Adrenal gland (tissue), 5 donors: ENCODE measurements at regions not wholly inside any gene's neighbourhood (a gene's known extent, or its start where the extent isn't known, plus 50 kb on each side); places are given as distances from the start of the nearest gene placed in this dataset.

Experiments used
- POLR2A ChIP-seq, 2 donors: fragments of 450-650 bp; IDR thresholded peaks; one replicate each; pipeline ENCODE4 v1.6.1; 2017; ENCODE audit warnings: antibody characterized with exemption in 2 of 2, mild to moderate bottlenecking in 2 of 2, moderate library complexity in 1 of 2
- TF ChIP-seq, protein P1 (sequence below), 6 experiments: fragments of 450-650 bp in 4 of 6; fragments of 200-600 bp in 2 of 6; sonication (generic) in 1 of 6; IDR thresholded peaks; 1 replicate in 5 of 6; 2 replicates in 1 of 6; pipeline versions ENCODE4 v1.5.1 to v1.8.0; 2016 to 2021; ENCODE audit warnings: antibody characterized with exemption in 6 of 6, mild to moderate bottlenecking in 2 of 6, moderate library complexity in 1 of 6
- donor health status: DM: no; HTN: no; CAD: no.

DNA sequence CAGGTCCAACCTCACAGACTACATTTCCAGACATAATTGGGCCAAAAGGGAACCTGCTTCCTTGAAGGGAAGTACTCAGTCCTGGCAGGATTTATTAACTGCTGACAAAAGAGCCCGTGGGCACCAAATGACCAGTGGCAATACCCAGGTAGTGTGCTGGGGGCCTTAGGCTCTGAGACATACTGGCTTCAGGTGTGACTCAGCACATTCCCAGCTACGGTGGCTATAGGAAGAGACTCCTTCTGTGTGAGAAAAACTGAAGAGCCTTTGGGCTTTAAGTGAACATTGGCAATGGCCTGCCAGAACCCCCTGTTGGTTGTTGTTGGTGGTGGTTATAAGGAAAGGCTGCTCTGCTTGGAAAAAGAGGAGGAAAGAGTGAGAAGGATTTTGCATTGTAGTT, 401.8 kb downstream of the KCNJ3 start:
- no peak for TF ChIP-seq POLR2A (IDR thresholded peaks at IDR 0.05)
- TF ChIP-seq, protein P1, sequence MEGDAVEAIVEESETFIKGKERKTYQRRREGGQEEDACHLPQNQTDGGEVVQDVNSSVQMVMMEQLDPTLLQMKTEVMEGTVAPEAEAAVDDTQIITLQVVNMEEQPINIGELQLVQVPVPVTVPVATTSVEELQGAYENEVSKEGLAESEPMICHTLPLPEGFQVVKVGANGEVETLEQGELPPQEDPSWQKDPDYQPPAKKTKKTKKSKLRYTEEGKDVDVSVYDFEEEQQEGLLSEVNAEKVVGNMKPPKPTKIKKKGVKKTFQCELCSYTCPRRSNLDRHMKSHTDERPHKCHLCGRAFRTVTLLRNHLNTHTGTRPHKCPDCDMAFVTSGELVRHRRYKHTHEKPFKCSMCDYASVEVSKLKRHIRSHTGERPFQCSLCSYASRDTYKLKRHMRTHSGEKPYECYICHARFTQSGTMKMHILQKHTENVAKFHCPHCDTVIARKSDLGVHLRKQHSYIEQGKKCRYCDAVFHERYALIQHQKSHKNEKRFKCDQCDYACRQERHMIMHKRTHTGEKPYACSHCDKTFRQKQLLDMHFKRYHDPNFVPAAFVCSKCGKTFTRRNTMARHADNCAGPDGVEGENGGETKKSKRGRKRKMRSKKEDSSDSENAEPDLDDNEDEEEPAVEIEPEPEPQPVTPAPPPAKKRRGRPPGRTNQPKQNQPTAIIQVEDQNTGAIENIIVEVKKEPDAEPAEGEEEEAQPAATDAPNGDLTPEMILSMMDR (IDR thresholded peaks at IDR 0.05), result no peak
